Skeletal muscle cell (primary cell): ENCODE measurements at regions not wholly inside any gene's neighbourhood (a gene's known extent, or its start where the extent isn't known, plus 50 kb on each side); places are given as distances from the start of the nearest gene placed in this dataset.

Experiments
- DNase-seq: peaks from one replicate; pipeline ENCODE4 v3.0.0-alpha.2; 2010; ENCODE audit warnings: low read depth
- H3K4me3 ChIP-seq: 2 replicates; pipeline ENCODE4 v1.5.1; 2011; ENCODE audit warnings: low read depth, mild to moderate bottlenecking, control low read depth, low read length, moderate library complexity

DNA sequence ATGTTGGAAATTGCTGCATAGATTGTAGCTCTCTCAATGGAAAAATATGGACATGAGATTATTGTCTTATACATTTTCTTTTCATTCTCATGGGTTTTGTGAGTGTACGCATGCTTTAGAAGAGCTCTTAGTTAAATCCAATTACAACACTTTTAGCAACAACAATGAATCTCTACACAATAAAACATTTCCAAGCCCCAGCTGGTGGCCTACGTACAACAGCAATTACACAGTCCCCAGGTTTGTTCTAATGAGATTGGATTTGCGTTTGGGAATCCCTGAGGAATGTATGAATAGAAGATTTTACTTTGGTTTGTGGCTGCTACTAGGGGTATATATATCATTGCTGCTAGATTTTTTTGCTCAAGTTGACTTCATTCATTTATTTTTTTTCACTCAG, 98.6 kb downstream of the FHDC1 start:
- DNase-seq = no peak
- H3K4me3 ChIP-seq = no peak overlapping the region

- H3K4me3 ChIP-seq = no peak overlapping the region
- peak; percentile 0 for DNase-seq
Measured at GRCh38 chr4:153036931-153037482, 100.9 kb downstream of the FHDC1 start.

DNA sequence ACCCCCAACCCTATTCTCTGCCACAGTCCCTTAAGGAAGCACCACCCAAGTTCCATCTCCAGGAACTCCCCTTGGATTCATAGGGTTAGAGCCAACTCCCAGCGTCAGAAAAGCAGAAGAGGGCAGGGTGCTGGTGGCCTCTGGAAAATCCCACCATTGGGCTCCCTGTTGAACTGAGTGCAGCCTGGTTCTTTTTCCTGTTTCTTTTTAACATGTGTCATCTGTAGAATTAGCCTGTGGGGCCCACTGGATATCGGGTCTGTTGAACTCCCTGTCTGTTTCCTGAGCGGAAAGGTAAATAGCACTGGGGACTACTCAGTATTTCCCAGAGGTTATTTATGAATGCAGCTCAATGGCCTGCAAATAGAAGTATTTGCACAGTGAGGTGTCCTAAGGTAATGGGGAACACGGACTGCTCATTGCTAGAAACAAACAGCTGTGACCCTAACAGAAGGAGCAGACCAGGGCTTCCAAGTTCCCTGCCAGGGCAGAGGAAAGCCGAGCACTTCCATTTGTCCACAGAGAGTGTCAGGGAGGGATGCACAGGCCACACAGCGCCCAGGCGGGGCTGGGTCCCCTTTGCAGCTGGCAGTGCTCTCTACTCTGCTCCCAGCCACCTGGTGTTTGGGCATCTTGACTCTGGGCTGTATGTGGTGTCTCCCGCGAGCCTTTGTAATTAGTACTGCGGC, 102.6 kb downstream of the FHDC1 start:
- H3K4me3 ChIP-seq = no peak overlapping the region
- no peak for DNase-seq

DNA sequence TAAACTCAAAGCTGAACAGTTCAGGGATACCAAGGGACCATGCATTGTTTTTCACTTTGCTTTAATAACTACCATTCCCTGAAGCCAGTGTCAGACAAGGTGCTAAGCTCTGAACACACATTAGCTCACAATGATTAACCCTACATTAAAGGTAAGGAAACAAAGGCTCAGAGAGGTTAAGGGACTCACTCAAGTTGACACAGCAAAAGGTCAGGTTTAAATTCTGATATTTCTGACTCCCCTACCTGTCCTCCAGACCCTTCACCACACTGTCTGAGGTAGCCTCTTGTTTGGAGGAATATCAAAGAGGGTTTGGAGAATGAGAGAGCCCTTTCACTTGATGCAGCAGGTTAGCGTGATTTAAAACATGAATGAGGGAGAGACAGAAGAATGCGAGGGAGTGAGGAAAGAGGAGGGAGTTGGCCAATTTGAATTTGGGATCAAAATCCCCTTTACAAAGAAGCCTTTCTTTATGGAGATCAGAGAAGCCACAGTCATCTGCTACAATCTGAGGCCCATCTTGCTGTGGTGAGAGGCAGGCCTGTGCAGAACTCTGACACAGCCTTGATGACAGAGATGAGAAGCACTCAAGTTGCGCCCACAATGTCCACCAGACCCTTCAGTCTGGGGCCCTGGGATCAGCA, 103.5 kb downstream of the FHDC1 start:
- no peak overlapping the region for H3K4me3 ChIP-seq
- no peak for DNase-seq

GRCh38 chr4:153040677-153041076, 104.6 kb downstream of the FHDC1 start:
- no peak overlapping the region for H3K4me3 ChIP-seq

DNA sequence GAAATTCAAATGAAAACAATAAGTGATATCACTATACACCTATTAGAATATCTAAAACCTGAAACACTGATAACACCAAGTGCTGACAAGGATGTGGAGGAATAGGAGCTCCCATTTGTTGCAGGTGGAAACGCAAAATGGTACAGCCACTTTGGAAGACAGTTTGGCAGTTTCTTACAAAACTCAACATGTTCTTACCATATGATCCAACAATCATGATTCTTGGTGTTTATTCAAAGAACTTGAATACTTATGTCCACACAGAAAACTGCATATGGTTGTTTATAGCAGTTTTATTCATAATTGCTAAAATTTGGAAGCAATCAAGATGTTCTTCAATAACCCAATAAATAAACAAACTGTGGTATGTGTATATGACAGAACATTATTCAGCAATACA, 107.9 kb downstream of the FHDC1 start:
- H3K4me3 ChIP-seq = no peak overlapping the region

More at GRCh38 chr4:153040677-153041076, 104.6 kb downstream of the FHDC1 start:
- no peak for DNase-seq

GRCh38 chr4:153045111-153045982, 109.2 kb downstream of the FHDC1 start:
- H3K4me3 ChIP-seq = no peak overlapping the region
- no peak for DNase-seq

More for the DNA sequence above, 107.9 kb downstream of the FHDC1 start:
- DNase-seq = no peak

GRCh38 chr4:153058671-153059060, 122.5 kb downstream of the FHDC1 start:
- no peak for DNase-seq
- no peak overlapping the region for H3K4me3 ChIP-seq

GRCh38 chr4:153060196-153060595, 124.1 kb downstream of the FHDC1 start:
- DNase-seq = no peak
- no peak overlapping the region for H3K4me3 ChIP-seq

DNA sequence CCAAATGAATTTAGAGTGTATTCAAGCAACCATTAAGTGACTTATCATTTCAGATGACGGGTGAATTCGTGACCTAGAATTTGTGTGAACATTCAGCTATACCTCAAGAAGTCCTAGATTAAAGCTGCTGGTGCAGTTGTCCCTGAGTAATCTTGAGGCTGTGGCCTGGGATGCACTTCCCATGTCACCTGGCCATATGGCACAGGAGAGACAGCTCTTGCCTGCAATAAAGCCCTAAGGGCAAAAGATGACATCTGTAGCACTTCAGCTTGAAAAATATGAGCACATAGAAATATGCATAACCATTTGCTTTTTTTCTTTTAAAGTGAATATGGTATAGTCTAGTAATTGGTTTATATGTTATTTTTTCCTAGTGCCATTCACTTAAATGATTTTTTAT, 125.8 kb downstream of the FHDC1 start:
- no peak overlapping the region for H3K4me3 ChIP-seq
- no peak for DNase-seq

GRCh38 chr4:153062652-153063168, 126.6 kb downstream of the FHDC1 start:
- no peak for DNase-seq

DNA sequence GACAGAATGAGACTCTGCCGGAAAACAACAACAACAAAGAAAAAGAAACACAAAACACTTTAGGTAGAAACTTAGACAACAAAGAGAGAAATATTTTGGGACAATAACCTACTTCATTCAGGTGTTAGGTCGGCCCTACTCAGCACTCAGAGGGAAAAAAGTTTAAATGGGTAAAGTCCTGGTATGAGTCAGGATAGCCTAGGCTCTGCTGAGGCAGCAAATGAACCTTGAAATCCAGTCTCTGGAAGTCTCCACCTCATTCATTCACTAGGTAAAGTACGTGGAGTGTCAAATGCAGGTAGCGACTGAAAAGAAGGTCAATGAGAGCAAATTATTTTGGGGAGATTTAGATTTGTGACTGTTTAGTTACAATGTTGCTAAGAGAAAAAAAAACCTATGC, 127.4 kb downstream of the FHDC1 start:
- no peak for DNase-seq
- no peak overlapping the region for H3K4me3 ChIP-seq

More at GRCh38 chr4:153062652-153063168, 126.6 kb downstream of the FHDC1 start:
- no peak overlapping the region for H3K4me3 ChIP-seq

DNA sequence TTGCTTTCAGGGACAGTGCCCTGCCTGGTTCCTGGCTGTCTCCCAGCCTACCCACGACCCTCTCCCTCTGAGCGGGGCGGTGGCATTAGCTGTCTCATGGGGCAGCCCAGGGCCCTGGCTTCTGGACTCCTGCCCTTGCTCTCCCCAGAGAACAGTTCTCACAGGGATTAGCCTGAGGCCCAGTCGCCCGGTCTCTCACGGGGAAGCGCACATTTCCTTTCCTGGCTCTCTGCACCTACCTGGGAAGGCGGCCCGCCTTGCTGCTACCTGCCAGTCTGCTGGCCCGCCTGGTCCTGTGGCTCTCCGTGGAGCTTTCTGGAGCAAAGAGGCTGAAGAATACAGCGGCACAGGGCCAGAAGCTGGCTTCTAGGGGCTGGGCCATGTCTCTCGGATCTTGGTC, 128.4 kb downstream of the FHDC1 start:
- no peak overlapping the region for H3K4me3 ChIP-seq
- no peak for DNase-seq

GRCh38 chr4:153065276-153065675, 129.2 kb downstream of the FHDC1 start:
- no peak overlapping the region for H3K4me3 ChIP-seq
- DNase-seq = no peak

- DNase-seq = peak; percentile 9
Measured at GRCh38 chr4:153067376-153067775, 131.3 kb downstream of the FHDC1 start.

GRCh38 chr4:153068751-153069150, 132.6 kb downstream of the FHDC1 start:
- no peak overlapping the region for H3K4me3 ChIP-seq
- DNase-seq = no peak

More at GRCh38 chr4:153067376-153067775, 131.3 kb downstream of the FHDC1 start:
- H3K4me3 ChIP-seq = no peak overlapping the region

- no peak for DNase-seq
- H3K4me3 ChIP-seq = no peak overlapping the region
Measured at GRCh38 chr4:153071958-153072598, 132.2 kb upstream of the TRIM2 start.

DNA sequence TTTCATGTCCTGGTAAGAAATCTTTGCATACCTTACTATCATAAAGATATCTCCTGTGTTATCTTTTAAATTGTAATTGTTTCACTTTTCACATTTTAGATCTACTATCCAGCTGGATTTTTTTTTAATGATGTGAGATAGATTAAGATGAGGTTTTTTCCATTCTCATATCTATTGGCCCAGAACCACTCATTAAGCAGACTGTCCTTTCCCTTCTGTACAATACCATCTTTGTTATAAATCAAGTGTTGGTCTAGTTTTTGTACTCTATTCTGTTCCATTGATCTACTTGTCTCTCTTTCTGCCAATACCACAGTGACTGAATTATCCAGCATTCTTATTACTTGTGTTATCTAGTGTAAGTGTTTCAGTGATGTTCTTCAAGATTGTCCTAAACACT, 131.6 kb upstream of the TRIM2 start:
- H3K4me3 ChIP-seq = no peak overlapping the region
- no peak for DNase-seq

DNA sequence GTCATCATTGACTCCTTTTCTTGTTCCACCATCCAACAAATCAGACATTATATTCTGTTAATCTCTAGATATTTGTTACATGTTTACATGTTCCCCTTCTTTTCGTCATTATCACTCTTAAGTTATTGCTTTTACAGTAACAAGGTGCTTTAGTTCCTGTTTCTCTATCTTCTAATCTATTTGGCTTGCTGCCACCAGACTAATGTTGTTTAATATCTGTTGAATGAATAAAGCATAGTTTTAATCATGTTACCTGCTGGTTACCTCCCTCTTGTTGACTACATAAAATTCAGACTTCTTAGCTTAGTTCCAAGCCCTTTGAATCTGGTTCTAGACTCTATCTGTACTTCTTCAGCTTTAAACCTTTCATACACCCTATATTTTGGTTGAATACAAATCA, 129.8 kb upstream of the TRIM2 start:
- no peak overlapping the region for H3K4me3 ChIP-seq
- no peak for DNase-seq
